ENCODE measurements at regions not wholly inside any gene's neighbourhood (a gene's known extent, or its start where the extent isn't known, plus 50 kb on each side); places are given as distances from the start of the nearest gene placed in this dataset.

GRCh38 chr3:40869939-40870338 is 329.4 kb upstream of the CTNNB1 start:
- 80 to 86% methylated on average over 2 of the region's 2 CpGs for WGBS, 2 donors
- no peak for TF ChIP-seq CTCF (IDR thresholded peaks at IDR 0.05; ENCODE audit: control extremely low read depth, extremely low read depth)
- H3K4me1 ChIP-seq (ENCODE audit: control insufficient read depth in 5 of 5, insufficient read depth in 5 of 5, low read length in 5 of 5): peaks cover 0 to 3% (median 0%) of the 10 kb centered on the region in 5 donors
- H3K27ac ChIP-seq (ENCODE audit: low read depth in 1 of 2, low read length in 1 of 2): no peak overlapping the region
- DNase-seq (no peak), ATAC-seq (ENCODE audit: insufficient read depth, low FRiP score) (no peak)
- H3K27me3 ChIP-seq (ENCODE audit: control insufficient read depth in 3 of 3, insufficient read depth in 3 of 3, low read length in 2 of 3): no peaks in the 10 kb centered on the region
- no peak overlapping the region for H3K4me3 ChIP-seq
- H3K9me3 ChIP-seq (ENCODE audit: control insufficient read depth in 4 of 4, insufficient read depth in 3 of 4, low read length in 3 of 4): no peaks in the 10 kb centered on the region
- no peaks in the 10 kb centered on the region for H3K36me3 ChIP-seq (ENCODE audit: control insufficient read depth in 4 of 4, insufficient read depth in 4 of 4, low read length in 4 of 4)
- no peak overlapping the region for H3K9ac ChIP-seq (ENCODE audit: insufficient read depth in 1 of 2, low read length in 2 of 2)

DNA sequence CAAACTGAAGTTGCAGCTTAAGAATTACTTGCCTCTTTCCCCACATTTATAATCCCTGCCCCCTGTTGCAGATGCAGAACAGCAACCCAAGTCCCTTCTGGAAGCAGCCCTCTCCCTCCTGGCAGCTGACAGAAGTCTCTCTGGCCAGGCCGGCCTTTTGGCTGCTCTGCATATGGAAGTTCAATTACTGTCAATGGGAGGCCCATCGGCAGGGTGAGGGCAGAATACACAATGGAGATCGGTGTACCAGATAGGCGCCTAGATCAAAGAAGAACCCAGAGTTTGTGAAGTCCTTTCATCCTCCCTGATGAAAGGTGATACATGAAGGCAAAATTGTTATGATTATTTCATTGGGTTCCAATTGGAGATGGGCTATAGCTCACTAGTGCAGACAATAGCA is 327.9 kb upstream of the CTNNB1 start:
- no peaks in the 10 kb centered on the region for H3K27me3 ChIP-seq (ENCODE audit: control insufficient read depth in 3 of 3, insufficient read depth in 3 of 3, low read length in 2 of 3)
- peaks cover 0 to 8% (median 7%) of the 10 kb centered on the region in 5 donors for H3K4me1 ChIP-seq (ENCODE audit: control insufficient read depth in 5 of 5, insufficient read depth in 5 of 5, low read length in 5 of 5)
- H3K9me3 ChIP-seq (ENCODE audit: control insufficient read depth in 4 of 4, insufficient read depth in 3 of 4, low read length in 3 of 4): peaks cover 0 to 2% (median 0%) of the 10 kb centered on the region in 4 donors
- no peak for ATAC-seq (ENCODE audit: insufficient read depth, low FRiP score)
- no peak overlapping the region for H3K27ac ChIP-seq (ENCODE audit: low read depth in 1 of 2, low read length in 1 of 2)
- 68 to 82% methylated on average over 4 of the region's 4 CpGs for WGBS, 2 donors
- no peak overlapping the region for H3K4me3 ChIP-seq
- no peaks in the 10 kb centered on the region for H3K36me3 ChIP-seq (ENCODE audit: control insufficient read depth in 4 of 4, insufficient read depth in 4 of 4, low read length in 4 of 4)
- H3K9ac ChIP-seq (ENCODE audit: insufficient read depth in 1 of 2, low read length in 2 of 2): no peak overlapping the region
- no peak for TF ChIP-seq CTCF (IDR thresholded peaks at IDR 0.05; ENCODE audit: control extremely low read depth, extremely low read depth)
- DNase-seq: no peak

GRCh38 chr3:40872258-40872920 is 326.9 kb upstream of the CTNNB1 start:
- WGBS, 2 donors: 74 to 75% methylated on average over 6 of the region's 6 CpGs
- Histone ChIP-seq H3K36me3 (ENCODE audit: control insufficient read depth in 4 of 4, insufficient read depth in 4 of 4, low read length in 4 of 4) (no peaks in the 10 kb centered on the region), H3K9ac (ENCODE audit: insufficient read depth in 1 of 2, low read length in 2 of 2) (no peak overlapping the region), H3K27me3 (ENCODE audit: control insufficient read depth in 3 of 3, insufficient read depth in 3 of 3, low read length in 2 of 3) (no peaks in the 10 kb centered on the region), H3K27ac (ENCODE audit: low read depth in 1 of 2, low read length in 1 of 2) (no peak overlapping the region), H3K4me1 (ENCODE audit: control insufficient read depth in 5 of 5, insufficient read depth in 5 of 5, low read length in 5 of 5) (peaks cover 0 to 12% (median 8%) of the 10 kb centered on the region in 5 donors), H3K9me3 (ENCODE audit: control insufficient read depth in 4 of 4, insufficient read depth in 3 of 4, low read length in 3 of 4) (peaks cover 0 to 2% (median 0%) of the 10 kb centered on the region in 4 donors), H3K4me3 (no peak overlapping the region)
- ATAC-seq (ENCODE audit: insufficient read depth, low FRiP score) (no peak), DNase-seq (no peak)
- TF ChIP-seq CTCF (IDR thresholded peaks at IDR 0.05; ENCODE audit: control extremely low read depth, extremely low read depth): no peak

DNA sequence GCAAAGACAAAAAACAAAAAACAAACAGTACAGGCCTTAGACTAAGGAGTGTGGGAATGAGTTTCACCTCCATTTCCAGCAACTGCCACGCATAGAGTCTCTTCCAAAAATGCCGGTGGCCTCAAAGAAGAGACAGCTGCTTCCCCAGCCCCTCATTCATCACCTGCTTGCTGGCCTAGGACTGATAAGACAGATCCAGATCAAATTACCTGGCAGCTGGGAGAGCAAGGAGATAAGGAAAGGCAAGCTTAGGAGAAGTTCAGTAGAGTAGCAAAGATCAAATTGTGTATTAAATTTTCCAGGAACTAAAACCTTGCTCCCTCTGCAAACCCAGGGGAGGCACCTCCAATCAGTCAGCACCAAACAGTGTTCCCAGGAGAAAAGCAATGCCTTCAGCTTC is 325.8 kb upstream of the CTNNB1 start:
- H3K9ac ChIP-seq (ENCODE audit: insufficient read depth in 1 of 2, low read length in 2 of 2): no peak overlapping the region
- no peaks in the 10 kb centered on the region for H3K36me3 ChIP-seq (ENCODE audit: control insufficient read depth in 4 of 4, insufficient read depth in 4 of 4, low read length in 4 of 4)
- H3K9me3 ChIP-seq (ENCODE audit: control insufficient read depth in 4 of 4, insufficient read depth in 3 of 4, low read length in 3 of 4): peaks cover 0 to 2% (median 0%) of the 10 kb centered on the region in 4 donors
- 86 to 87% methylated on average over 2 of the region's 2 CpGs for WGBS, 2 donors
- no peak for TF ChIP-seq CTCF (IDR thresholded peaks at IDR 0.05; ENCODE audit: control extremely low read depth, extremely low read depth)
- no peaks in the 10 kb centered on the region for H3K27me3 ChIP-seq (ENCODE audit: control insufficient read depth in 3 of 3, insufficient read depth in 3 of 3, low read length in 2 of 3)
- no peak for ATAC-seq (ENCODE audit: insufficient read depth, low FRiP score)
- no peak overlapping the region for H3K27ac ChIP-seq (ENCODE audit: low read depth in 1 of 2, low read length in 1 of 2)
- no peak for DNase-seq
- peaks cover 4 to 21% (median 10%) of the 10 kb centered on the region in 5 donors for H3K4me1 ChIP-seq (ENCODE audit: control insufficient read depth in 5 of 5, insufficient read depth in 5 of 5, low read length in 5 of 5)
- no peak overlapping the region for H3K4me3 ChIP-seq

Data from lung (tissue), 11 donors.